Stromal cell of bone marrow (primary cell): ENCODE measurements at regions not wholly inside any gene's neighbourhood (a gene's known extent, or its start where the extent isn't known, plus 50 kb on each side); places are given as distances from the start of the nearest gene placed in this dataset.

Experiments
- DNase-seq: peaks from one replicate; pipeline ENCODE4 v3.0.0-alpha.2; 2012; ENCODE audit warnings: low read depth

GRCh38 chr2:207449642-207450165 is 80.1 kb upstream of the CREB1 start:
- no peak for DNase-seq

- DNase-seq, result no peak
Observed at GRCh38 chr2:207450186-207450585, 79.6 kb upstream of the CREB1 start.

GRCh38 chr2:207458582-207458981 is 71.2 kb upstream of the CREB1 start:
- DNase-seq, result no peak

- DNase-seq, result no peak
Observed at GRCh38 chr2:207459990-207460757, 69.6 kb upstream of the CREB1 start.

GRCh38 chr2:207463433-207463832 is 66.3 kb upstream of the CREB1 start:
- DNase-seq, result no peak

- no peak for DNase-seq
Observed at GRCh38 chr2:207464007-207464406, 65.8 kb upstream of the CREB1 start.

- no peak for DNase-seq
Observed at GRCh38 chr2:207465894-207466293, 63.9 kb upstream of the CREB1 start.

GRCh38 chr2:207467716-207468347 is 61.9 kb upstream of the CREB1 start:
- DNase-seq, result peak; percentile 61

- DNase-seq, result no peak
Observed at GRCh38 chr2:207468488-207468887, 61.3 kb upstream of the CREB1 start.

- DNase-seq, result no peak
Observed at GRCh38 chr2:207469451-207469850, 60.3 kb upstream of the CREB1 start.

GRCh38 chr2:207469943-207470729 is 59.6 kb upstream of the CREB1 start:
- no peak for DNase-seq

- DNase-seq, result no peak
Observed at GRCh38 chr2:207471261-207471660, 58.5 kb upstream of the CREB1 start.

- DNase-seq, result peak; percentile 40
Observed at GRCh38 chr2:207472343-207473048, 57.3 kb upstream of the CREB1 start.

GRCh38 chr2:207473049-207473930 is 56.5 kb upstream of the CREB1 start:
- DNase-seq, result peak; percentile 76

GRCh38 chr2:207473931-207474235 is 55.9 kb upstream of the CREB1 start:
- no peak for DNase-seq

- peak; percentile 44 for DNase-seq
Observed at GRCh38 chr2:207474863-207475485, 54.8 kb upstream of the CREB1 start.

GRCh38 chr2:207475546-207475945 is 54.2 kb upstream of the CREB1 start:
- DNase-seq, result no peak

GRCh38 chr2:207477896-207478295 is 51.9 kb upstream of the CREB1 start:
- DNase-seq, result no peak

GRCh38 chr2:207478572-207478971 is 51.2 kb upstream of the CREB1 start:
- no peak for DNase-seq

- no peak for DNase-seq
Observed at GRCh38 chr2:207479198-207479785, 50.5 kb upstream of the CREB1 start.
